ENCODE measurements at regions not wholly inside any gene's neighbourhood (a gene's known extent, or its start where the extent isn't known, plus 50 kb on each side); places are given as distances from the start of the nearest gene placed in this dataset.
A peak's percentile ranks its signal among the peaks of the same experiment; 100 is the strongest.

GRCh38 chr2:183493040-183493439 lies 368.8 kb downstream of the NUP35 start:
- no peak for DNase-seq (ENCODE audit: low spot score)
- no peak for TF ChIP-seq CTCF (IDR thresholded peaks at IDR 0.05; ENCODE audit: borderline replicate concordance, control extremely low read depth, extremely low read depth, insufficient read depth, missing control alignments)
- in situ Hi-C loops (cut with MboI; ENCODE audit: low sequenced_read_pairs, unreplicated experiment): no loop called here

- in situ Hi-C loops (cut with MboI; ENCODE audit: low sequenced_read_pairs, unreplicated experiment): no loop called here
- no peak for DNase-seq (ENCODE audit: low spot score)
- no peak for TF ChIP-seq CTCF (IDR thresholded peaks at IDR 0.05; ENCODE audit: borderline replicate concordance, control extremely low read depth, extremely low read depth, insufficient read depth, missing control alignments)
Observed at GRCh38 chr2:183495079-183495478, 370.8 kb downstream of the NUP35 start.

- TF ChIP-seq CTCF (IDR thresholded peaks at IDR 0.05; ENCODE audit: borderline replicate concordance, control extremely low read depth, extremely low read depth, insufficient read depth, missing control alignments): no peak
- in situ Hi-C loops (cut with MboI; ENCODE audit: low sequenced_read_pairs, unreplicated experiment): no loop called here
- peak; percentile 28 for DNase-seq (ENCODE audit: low spot score)
Observed at GRCh38 chr2:183495589-183496267, 371.5 kb downstream of the NUP35 start.

- TF ChIP-seq CTCF (IDR thresholded peaks at IDR 0.05; ENCODE audit: borderline replicate concordance, control extremely low read depth, extremely low read depth, insufficient read depth, missing control alignments): no peak
- DNase-seq (ENCODE audit: low spot score): no peak
- in situ Hi-C loops (cut with MboI; ENCODE audit: low sequenced_read_pairs, unreplicated experiment): no loop called here
Observed at GRCh38 chr2:183497861-183498260, 373.6 kb downstream of the NUP35 start.

- DNase-seq (ENCODE audit: low spot score): peak; percentile 19
- in situ Hi-C loops (cut with MboI; ENCODE audit: low sequenced_read_pairs, unreplicated experiment): no loop called here
- no peak for TF ChIP-seq CTCF (IDR thresholded peaks at IDR 0.05; ENCODE audit: borderline replicate concordance, control extremely low read depth, extremely low read depth, insufficient read depth, missing control alignments)
Observed at GRCh38 chr2:183505911-183506310, 381.7 kb downstream of the NUP35 start.

- in situ Hi-C loops (cut with MboI; ENCODE audit: low sequenced_read_pairs, unreplicated experiment): no loop called here
- no peak for TF ChIP-seq CTCF (IDR thresholded peaks at IDR 0.05; ENCODE audit: borderline replicate concordance, control extremely low read depth, extremely low read depth, insufficient read depth, missing control alignments)
- DNase-seq (ENCODE audit: low spot score): no peak
Observed at GRCh38 chr2:183511154-183511553, 386.9 kb downstream of the NUP35 start.
